GM18519 (cell line): ENCODE measurements at regions not wholly inside any gene's neighbourhood (a gene's known extent, or its start where the extent isn't known, plus 50 kb on each side); places are given as distances from the start of the nearest gene placed in this dataset.

Source experiments
- ATAC-seq: cut with Tn5 transposase; IDR thresholded peaks from one replicate; pipeline ENCODE4 v1.9.1; 2021; ENCODE audit warnings: mild to moderate bottlenecking, moderate library complexity; ENCODE audit not compliant: unreplicated experiment, low FRiP score

DNA sequence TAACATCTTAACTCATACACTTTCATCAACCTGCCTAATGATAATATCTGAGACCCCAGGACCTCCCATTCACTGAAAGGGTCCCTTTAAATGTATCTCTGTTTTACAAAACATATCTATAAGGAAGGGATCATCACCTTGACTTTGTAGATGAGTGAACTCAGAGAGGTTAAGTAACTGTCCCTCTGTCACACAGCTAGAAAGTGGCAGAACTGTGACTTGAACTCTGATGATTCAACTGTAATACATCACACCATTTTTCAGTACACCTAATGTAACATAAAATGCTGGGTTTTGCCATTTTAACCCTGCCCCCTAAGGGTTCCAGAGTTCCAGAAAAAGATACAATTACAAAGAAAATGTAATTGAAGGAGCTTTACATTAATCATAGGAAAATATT, 234.6 kb downstream of the ZEB2 start:
- ATAC-seq = no peak

DNA sequence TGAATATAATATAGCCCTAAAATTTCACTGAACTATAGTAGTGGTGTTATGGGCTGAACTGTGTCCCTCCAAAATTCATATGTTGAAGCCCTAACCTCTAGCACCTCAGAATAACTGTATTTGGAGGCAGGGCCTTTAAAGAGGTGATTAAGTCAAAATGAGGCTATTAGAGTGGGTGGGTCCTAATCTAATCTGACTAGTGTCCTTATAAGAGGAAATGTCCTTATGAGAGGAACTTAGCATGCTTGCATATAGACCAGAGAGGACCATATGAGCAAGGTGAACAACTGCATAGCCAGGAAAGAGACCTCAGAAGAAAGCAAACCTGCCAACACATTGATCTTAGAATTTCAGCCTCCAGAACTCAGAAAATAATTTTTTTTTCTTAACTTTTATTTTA, 238.4 kb downstream of the ZEB2 start:
- no peak for ATAC-seq

DNA sequence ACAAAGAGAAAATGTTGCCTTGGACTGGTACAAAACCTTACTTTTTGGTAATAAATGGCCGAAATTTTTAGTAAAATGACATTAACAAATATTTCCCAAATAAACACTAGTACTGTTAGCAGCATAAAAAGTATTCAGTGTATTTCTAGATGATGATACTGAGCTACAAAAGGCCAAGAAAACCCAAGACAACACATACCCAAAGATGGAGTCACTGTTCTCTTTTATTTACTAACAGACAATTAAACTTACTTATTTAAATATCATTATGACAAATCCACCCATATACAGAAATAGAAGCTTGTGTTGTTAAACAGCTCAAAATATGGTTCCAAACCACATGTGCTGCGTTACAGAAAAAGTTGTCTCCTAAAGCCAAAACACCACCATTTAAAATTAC, 239.9 kb downstream of the ZEB2 start:
- ATAC-seq = no peak

DNA sequence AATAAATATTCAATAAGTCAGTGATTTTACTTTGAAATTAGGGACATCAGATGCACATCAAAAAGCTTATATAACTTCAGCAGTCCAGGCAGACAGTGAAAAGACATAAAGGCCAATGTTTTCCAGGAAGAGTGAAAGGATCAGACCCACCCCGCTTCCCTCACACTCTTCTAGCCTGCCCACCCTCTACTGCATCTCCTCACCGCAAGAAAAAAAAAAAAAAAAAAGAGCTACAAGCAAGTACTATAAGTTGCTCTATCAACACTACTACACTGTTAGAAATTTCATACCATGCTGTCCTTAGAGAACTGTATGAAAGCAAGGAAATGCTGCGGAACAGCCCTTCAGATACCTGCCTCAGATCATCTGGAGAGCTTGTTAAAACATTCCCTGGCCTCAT, 240.8 kb downstream of the ZEB2 start:
- ATAC-seq = no peak

DNA sequence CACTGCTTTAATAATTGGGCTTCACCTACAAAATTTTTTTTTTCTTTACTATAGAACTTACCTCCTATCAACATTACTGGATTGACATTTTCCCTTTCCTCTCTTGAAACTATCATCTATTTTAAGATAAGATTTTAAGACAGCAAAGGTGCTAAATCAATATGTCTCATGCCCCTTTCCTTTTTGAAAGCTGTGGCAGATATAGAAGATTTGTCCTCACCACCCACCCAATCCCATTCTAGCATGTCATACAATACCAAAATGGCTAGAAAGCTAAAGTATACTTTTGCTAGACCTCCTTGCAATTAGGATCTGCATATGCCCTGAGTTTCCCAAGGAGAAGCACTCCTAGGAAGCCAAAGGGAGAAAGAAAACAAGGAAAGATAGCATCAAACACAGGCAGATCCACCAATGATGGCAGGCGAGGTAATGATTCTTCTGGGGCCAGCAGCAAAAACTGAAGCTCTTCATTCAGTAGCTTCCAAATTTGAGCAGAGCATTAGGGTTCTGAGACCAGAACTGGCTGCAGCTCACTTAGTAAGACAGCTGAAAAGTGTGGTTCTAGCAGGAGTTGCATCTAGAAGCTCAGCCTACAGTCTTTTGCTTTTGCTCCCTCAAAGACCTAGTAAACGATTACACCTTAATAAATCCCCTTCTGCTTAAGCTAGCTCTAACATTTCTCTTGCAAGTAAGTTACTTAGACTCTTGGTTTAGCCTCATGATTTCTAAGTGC, 242.1 kb downstream of the ZEB2 start:
- ATAC-seq = no peak

DNA sequence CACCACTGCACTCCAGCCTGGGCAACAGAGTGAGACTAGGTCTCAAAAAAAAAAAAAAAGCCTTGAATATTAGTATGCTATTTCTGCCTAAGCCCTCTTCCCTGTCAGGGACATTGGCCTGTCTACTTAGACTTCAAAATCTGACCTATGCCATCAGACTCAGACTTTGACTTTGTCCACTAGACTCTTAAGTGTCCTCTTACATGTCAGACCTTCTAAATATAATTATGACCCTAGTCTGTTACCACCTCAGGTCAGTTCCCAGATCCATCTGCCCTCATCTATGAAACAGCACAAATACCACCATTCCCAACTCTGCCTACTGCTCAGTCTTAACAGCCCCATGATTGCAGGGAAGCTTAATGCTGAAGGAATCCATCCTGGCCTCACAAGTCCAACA, 244.6 kb downstream of the ZEB2 start:
- ATAC-seq = no peak

DNA sequence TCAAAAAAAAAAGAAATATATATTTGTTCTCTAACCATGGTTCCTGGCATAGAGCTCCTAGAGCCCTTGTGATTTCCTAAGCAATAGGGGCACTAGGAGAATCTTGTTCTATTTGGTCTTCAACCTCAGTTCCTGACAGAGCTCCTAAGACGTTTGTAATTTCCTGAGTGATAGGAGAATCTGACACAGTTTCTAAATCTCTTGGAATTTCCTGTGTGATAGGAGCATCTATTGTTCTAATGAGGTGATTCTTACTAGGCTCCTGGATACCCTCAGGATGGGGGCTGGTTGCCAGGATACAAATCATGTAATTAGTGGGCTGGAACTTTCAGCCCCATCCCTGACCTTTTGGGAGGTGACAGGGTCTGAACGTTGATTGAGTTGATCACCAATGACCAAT, 245.8 kb downstream of the ZEB2 start:
- no peak for ATAC-seq

DNA sequence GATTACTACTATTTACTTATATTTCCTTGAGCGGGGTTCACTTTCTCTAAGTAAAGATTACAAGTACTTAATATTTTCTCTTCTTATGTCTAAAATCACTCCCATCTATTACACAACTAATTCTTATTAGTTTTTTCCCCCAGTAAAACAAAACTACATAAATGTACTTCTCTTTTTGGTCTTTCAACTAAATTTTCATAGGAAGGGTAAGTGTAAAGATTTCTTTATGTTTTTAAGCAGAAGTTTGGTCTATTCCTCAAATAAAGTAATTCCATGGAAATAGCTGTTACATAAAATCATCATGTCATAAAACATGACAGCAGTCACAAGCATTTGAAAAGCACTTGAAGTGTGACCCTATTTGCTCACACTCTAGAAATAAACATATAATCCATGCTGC, 249.0 kb downstream of the ZEB2 start:
- no peak for ATAC-seq

DNA sequence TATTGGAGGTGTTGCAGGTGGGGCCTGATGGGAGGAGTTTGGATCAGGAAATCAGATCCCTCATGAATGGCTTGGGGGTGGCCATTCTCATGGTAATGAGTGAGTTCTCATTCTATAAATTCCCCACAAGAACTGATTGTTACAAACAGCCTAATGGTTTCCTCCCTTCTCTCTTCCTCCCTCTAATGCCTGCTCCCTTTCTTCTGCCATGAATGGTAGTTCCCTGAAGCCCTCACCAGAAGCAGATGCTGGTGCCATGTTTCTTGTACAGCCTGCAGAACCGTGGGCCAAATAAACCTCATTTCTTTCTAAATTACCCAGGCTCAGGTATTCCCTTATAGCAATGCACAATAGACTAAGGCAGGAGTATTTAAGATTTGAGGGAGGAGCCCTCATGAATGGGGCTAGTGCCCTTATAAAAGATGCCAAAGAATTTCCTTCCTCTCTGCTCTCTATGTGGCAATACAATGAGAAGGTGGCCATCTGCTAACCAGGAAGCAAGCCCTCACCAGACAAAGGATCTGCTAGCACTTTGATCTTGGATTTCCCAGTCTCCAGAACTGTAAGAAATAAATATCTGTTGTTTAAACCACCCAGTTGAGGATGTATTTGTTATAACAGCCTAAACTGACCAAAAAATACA, 251.8 kb downstream of the ZEB2 start:
- ATAC-seq = no peak

DNA sequence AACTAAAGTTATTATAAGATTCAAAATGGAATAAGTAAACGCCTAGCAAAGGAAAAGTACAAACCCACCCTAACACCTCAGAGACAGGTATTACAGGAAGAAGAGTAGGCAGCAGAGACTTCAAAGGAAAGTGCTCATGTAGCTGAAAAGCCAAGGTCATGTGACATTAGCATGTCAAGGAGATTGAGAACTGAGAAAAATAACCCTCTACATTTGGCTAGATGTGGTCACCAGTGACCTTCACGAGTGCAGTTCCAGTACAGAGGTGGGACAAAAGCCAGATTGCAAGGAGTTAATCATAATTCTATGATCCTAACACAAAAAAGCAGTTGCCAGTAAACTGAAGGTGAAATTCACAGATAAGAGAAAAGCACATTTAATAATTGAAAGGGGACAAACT, 252.7 kb downstream of the ZEB2 start:
- peak; percentile 90 for ATAC-seq

DNA sequence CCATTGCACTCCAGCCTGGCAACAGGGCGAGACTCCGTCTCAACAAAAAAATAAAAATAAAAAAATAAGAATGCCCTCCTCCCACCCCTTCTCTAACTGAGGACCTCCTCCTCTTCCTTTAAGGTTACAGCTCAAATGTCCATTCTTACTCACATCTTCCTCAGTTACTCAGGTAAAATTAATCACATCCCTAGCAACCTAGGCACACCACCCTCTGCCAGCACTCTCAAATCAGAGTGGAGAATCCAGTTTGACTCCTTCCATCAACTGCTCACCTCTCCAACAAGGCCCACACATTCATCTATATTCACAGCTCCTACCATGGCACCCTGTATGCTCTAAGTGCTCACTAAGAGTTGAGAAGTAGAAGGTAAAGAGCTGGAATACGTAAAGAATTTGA, 254.3 kb downstream of the ZEB2 start:
- ATAC-seq = no peak

DNA sequence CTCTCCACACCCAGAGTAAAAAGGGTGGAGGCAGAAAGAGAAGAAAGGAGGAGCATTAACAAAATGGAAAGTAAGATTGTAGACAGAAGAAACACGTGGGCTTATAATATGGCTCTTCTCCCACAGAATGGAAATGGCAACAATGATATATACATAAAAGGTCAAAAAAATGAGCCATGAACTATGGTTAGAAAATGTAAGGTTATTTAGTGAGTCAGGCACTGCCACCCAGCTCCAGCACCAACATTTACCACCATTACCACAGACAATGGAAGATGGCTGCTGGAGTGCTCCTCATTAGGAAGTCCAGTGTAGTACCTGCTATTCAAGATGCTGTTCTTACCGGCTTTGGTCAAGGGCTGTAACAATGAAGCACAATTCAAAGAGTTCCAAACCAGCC, 258.0 kb downstream of the ZEB2 start:
- no peak for ATAC-seq

DNA sequence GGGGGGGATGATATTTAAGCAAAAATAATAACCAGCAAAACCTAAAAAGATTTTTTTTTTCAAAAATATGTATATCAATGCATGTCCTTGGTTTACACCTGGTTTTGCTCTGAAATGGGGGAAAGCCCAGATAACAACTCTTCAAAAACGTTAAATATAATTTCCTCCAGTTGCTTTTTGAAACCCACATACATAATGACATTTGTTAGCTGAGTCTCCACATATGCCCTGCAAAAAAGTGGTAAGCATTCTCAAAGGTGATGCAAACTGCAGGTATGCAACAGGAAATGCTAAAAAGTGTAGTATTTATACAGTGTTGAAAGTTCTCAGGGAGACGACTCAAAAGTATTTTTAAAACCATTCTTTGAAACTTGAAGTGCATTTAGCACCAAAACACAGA, 258.6 kb downstream of the ZEB2 start:
- no peak for ATAC-seq

DNA sequence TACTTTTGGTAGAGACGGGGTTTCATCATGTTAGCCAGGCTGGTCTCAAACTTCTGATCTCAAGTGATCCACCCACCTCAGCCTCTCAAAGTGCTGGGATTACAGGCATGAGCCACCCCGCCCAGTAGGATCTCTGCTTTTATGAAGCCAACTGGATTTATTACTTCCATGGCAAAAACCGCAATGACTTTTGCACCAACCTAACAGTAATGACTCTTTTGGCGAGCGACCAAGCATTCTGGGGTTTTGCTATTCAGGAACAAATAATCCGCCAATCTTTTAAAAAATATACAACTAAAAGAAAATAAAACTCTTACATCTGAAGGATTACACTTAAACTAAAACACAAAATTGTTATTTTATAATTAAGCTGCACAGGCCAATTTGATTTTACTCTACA, 260.6 kb downstream of the ZEB2 start:
- ATAC-seq = no peak

DNA sequence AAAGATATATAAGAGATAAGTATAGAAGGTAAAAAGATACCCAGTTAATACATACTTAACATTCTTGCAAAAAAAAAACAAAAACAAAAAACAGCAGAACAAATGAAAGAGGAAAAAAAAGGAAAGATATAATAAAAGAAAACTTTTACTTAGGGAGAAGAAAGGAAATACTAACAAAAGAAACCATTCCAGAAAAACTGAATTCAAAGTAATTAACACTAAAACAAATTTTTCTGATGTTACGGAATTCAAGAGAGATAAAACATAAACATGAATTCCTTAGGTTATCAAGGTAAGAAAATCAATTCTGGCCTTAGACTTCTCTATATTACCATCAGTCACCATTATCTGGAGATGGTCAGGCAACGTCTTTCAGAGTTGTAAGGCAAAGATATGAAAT, 261.8 kb downstream of the ZEB2 start:
- no peak for ATAC-seq

DNA sequence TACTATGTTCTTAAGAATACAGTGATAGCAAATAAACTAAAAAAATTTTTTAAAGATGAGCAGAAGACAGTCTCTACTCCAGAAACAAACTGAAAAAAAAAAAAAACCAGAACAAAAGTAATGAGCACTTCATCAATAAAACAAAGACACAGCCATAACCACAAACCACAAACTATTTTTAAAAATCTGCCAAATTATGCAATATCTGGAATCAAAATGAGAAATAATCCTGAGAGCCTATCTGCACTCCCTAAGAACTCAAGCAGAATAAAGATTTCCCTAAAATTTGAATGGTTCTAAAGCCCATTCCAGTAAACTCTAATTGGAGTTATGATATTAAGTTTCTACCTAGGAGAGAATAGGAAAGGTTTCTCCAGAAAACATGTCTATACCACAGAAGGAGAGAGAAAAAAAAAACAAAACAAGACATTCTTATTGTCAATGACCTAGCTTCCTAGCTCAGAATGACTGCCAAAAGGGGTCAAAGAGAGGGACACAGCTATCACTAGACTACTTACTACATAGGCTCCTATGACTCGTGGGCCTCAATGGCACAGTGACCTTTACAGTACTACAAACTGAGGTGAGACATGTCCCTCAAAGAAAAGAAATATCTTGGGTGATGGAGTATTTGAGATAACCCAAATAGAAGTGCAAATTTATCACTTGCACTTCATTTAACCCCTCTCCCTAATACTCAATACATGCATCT, 262.8 kb downstream of the ZEB2 start:
- no peak for ATAC-seq

DNA sequence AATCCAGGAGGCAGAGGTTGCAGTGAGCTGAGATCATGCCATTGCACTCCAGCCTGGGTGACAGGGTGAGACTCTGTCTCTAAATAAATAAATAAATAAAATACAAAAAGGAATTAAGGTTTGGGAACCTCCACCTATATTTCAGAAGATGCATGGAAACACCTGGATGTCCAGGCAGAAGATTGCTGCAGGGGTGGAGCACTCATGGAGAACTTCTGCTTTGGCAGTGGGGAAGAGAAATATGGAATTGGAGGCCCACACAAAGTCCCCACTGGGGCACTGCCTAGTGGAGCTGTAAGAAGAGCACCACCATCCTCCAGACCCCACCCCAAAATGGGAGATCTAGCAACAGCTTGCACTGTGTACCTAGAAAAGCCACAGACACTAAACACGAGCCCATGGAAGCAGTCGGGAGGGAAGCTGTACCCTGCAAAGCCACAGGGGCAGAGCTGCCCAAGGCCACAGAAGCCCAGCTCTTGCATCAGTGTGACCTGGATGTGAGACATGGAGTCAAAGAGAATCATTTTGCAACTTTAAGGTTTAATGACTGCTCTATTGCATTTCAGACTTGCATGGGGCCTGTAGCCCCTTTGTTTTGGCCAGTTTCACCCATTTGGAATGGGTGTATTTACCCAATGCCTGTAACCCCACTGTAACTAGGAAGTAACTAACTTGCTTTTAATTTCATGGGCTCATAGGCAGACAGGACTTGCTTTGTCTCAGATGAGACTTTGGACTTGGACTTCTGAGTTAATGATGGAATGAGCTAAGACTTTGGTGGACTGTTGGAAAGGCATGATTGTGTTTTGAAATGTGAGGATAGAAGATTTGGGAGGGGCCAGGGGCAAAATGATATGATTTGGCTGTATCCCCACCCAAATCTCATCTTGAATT, 265.3 kb downstream of the ZEB2 start:
- no peak for ATAC-seq

DNA sequence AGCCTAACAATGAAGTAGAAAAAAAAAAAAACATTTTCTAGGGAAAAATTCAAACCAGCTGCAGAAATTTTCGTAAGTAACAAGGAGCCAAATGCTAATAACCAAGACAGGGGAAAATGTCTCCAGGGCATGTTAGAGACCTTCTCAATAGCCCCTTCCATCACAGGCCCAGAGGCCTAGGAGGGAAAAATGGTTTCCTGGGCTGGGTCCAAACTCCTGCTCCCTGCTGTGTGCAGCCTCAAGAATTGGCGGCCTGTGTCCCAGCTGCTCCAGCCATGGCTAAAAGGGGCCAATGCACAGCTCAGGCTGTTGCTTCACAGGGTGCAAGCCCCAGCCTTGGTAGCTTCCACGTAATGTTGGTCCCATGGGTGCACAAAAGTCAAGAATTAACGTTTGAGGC, 266.2 kb downstream of the ZEB2 start:
- no peak for ATAC-seq

DNA sequence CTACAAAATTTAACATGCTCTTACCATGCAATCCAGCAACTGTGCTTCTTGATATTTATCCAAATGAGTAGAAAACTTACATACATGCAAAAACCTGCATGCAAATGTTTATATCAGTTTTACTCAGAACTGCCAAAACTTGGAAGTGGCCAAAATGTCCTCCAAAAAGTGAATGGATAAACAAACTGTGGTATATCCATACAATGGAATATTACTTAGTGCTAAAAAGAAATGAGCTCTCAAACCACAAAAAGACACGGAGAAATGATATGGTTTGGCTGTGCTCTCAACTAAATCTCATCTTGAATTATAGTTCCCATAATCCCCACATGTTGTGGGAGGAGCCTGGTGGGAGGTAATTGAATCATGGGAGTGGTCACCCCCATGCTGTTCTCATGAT, 267.2 kb downstream of the ZEB2 start:
- ATAC-seq = no peak

DNA sequence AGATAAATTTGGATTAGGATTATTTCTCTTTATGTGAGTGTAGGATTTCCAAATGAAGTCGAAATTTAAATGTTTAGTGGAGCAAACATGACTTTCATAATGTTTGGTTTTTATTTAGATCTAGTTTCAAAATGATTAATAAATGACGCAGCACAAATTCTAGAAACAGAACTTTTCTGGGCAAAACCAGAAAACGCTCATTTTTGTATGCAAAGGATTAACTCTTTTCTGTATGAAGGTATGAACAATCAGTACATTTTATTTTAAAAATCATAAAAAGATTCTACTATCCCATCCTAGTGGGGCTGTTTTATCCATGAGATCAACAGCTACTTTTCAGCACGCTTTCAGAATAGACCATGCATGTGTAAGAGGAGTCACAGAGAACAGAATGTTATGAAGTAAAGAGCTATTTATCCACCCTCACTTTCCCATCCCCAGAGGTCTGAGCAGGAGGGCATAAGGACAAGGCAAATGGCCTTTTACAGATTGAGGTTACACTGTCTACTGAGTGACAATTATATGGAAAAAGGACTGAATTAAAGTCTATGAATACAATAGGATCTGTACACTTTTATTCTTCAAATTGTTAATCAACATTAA, 270.8 kb downstream of the ZEB2 start:
- no peak for ATAC-seq
